Smooth muscle cell (in vitro differentiated cells): ENCODE measurements at regions not wholly inside any gene's neighbourhood (a gene's known extent, or its start where the extent isn't known, plus 50 kb on each side); places are given as distances from the start of the nearest gene placed in this dataset.

Source experiments
- DNase-seq: peaks from one replicate; lab custom pipeline; 2025; ENCODE audit not compliant: unreplicated experiment; lab: John Stamatoyannopoulos, UW
- H2AFZ ChIP-seq: fragments of 200-600 bp; sonication (generic); 2 replicates; pipeline ENCODE4 v1.6.0; 2016; ENCODE audit warnings: antibody characterized with exemption, low read depth, mild to moderate bottlenecking
- H3F3A ChIP-seq: fragments of 200-600 bp; sonication (generic); 2 replicates; pipeline ENCODE4 v1.6.0; 2017; ENCODE audit warnings: antibody characterized with exemption, low read depth
- H3K27ac ChIP-seq: fragments of 200-600 bp; sonication (generic); 2 replicates; pipeline ENCODE4 v1.5.1; 2016; ENCODE audit warnings: low read depth, mild to moderate bottlenecking
- H3K27me3 ChIP-seq: fragments of 200-600 bp; sonication (generic); 2 replicates; pipeline ENCODE4 v1.6.1; 2016; ENCODE audit warnings: low read depth, mild to moderate bottlenecking
- H3K36me3 ChIP-seq: fragments of 200-600 bp; sonication (generic); 2 replicates; pipeline ENCODE4 v1.5.1; 2016; ENCODE audit warnings: low read depth
- H3K4me1 ChIP-seq: fragments of 200-600 bp; sonication (generic); 2 replicates; pipeline ENCODE4 v1.5.1; 2016; ENCODE audit warnings: low read depth
- H3K4me2 ChIP-seq: fragments of 200-600 bp; sonication (generic); 2 replicates; pipeline ENCODE4 v1.6.0; 2016; ENCODE audit warnings: mild to moderate bottlenecking
- H3K4me3 ChIP-seq: fragments of 200-600 bp; sonication (generic); 2 replicates; pipeline ENCODE4 v1.5.1; 2016; ENCODE audit warnings: mild to moderate bottlenecking
- H3K79me2 ChIP-seq: fragments of 200-600 bp; sonication (generic); 2 replicates; pipeline ENCODE4 v1.6.0; 2016; ENCODE audit warnings: low read depth, mild to moderate bottlenecking
- H3K9ac ChIP-seq: fragments of 200-600 bp; sonication (generic); 2 replicates; pipeline ENCODE4 v1.6.0; 2016; ENCODE audit warnings: low read depth
- H3K9me3 ChIP-seq: fragments of 200-600 bp; sonication (generic); replicated peaks from 2 replicates; pipeline ENCODE4 v1.5.1; 2016; ENCODE audit warnings: low read depth
- H4K20me1 ChIP-seq: fragments of 200-600 bp; sonication (generic); 2 replicates; pipeline ENCODE4 v1.6.0; 2016; ENCODE audit warnings: low read depth
- WGBS: methylation state at CpG from one replicate; pipeline ENCODE4 v1.1.7; 2016; ENCODE audit warnings: low lambda C conversion rate; 5-methylcytosine and 5-hydroxymethylcytosine counted together
- TF ChIP-seq, protein P1 (sequence below): fragments of 200-600 bp; sonication (generic); IDR thresholded peaks from 2 replicates; pipeline ENCODE4 v1.5.1; 2017; ENCODE audit warnings: borderline replicate concordance, mild to moderate bottlenecking, antibody characterized with exemption; ENCODE audit not compliant: insufficient read depth, poor library complexity, severe bottlenecking

DNA sequence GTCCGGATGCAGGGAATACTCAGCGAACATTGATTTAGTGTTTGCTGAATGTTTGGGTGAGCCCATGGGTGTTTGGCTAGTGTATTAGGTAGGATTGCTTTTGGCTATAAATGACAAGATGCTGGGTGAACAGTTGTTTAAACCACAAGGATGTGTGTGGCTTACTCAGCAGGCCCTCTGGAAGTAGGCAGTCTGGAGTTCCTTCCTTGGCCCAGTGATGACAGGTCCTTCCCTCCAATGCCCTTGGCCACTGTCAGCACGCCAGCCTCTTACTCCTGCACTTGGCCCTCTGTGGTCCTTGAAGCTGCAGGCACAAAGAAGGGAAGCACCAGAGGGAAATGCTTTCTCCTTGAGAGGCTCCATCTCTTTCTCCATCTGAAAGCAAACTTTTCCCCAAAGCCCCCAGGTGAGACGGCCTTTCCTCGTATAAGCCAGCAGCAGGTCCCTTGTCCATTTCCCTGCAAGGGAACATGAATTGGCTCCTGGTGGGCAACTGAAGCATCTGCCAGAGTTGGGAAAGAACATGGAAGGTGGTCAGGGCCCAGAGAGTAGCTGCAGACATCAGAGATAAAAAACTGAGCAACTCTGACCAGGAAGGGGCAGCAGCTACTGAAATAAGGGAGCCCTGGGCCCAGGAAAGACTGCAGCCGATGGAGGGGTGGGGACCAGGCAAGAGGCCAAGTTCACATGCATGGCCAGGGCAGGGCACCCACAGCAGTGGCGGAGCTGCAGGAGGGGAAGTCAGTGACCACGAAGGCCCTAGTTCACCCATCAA lies 105.0 kb downstream of the TPRA1 start:
- Histone ChIP-seq H3F3A (peaks cover 8% of the 10 kb centered on the region), H3K79me2 (no peaks in the 10 kb centered on the region), H3K36me3 (no peaks in the 10 kb centered on the region), H4K20me1 (no peaks in the 10 kb centered on the region), H3K9ac (no peak overlapping the region), H3K4me3 (no peak overlapping the region), H3K9me3 (no peaks in the 10 kb centered on the region), H3K4me1 (peaks cover 10% of the 10 kb centered on the region), H3K27ac (peak overlapping the region; percentile 98), H2AFZ (no peak overlapping the region), H3K27me3 (no peaks in the 10 kb centered on the region), H3K4me2 (peak overlapping the region; percentile 26)
- TF ChIP-seq, protein P1, sequence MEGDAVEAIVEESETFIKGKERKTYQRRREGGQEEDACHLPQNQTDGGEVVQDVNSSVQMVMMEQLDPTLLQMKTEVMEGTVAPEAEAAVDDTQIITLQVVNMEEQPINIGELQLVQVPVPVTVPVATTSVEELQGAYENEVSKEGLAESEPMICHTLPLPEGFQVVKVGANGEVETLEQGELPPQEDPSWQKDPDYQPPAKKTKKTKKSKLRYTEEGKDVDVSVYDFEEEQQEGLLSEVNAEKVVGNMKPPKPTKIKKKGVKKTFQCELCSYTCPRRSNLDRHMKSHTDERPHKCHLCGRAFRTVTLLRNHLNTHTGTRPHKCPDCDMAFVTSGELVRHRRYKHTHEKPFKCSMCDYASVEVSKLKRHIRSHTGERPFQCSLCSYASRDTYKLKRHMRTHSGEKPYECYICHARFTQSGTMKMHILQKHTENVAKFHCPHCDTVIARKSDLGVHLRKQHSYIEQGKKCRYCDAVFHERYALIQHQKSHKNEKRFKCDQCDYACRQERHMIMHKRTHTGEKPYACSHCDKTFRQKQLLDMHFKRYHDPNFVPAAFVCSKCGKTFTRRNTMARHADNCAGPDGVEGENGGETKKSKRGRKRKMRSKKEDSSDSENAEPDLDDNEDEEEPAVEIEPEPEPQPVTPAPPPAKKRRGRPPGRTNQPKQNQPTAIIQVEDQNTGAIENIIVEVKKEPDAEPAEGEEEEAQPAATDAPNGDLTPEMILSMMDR, result no peak
- no peak for DNase-seq
- 77% methylated on average over 8 of the region's 8 CpGs for WGBS

DNA sequence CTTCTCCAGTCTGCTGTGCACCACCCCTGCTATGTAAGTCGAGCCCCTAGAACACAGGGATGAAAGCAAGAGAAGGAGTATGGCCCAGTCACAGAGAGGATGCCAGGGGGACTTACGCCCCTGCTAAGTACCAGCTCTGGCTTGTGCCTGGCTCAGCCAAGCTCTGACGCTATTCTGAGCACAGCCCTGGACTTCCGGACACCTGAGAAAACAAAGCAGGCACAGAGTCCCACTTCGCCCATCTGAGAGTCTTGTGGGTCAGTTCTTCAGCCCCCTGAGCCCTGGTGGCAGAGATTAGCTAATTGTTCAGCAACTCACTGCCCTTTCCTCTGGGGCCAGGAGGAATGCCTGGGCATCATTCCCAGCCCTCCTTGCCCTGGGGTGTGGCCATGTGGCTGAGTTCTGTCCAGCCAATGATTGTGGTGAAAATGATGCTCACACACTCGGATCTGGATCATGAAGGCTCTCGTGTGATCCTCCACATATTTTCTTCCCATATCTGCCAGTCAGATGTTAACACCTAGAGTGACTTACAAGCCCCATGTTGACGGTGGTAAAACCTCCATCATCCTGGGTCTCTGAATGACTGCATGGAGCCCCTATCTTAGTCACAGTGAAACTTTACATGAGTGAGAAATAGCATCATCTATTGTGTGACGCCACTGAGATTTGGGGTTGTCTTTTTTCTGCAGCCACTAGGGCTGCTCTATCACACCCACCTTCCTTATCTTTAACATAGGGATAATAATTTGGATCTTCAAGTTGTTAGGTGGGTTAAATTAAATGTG lies 105.7 kb downstream of the TPRA1 start:
- Histone ChIP-seq H3K27me3 (no peaks in the 10 kb centered on the region), H3K9me3 (no peaks in the 10 kb centered on the region), H3K9ac (peak overlapping the region; percentile 63), H3F3A (peaks cover 8% of the 10 kb centered on the region), H3K4me3 (no peak overlapping the region), H2AFZ (no peak overlapping the region), H3K4me2 (peak overlapping the region; percentile 40), H3K27ac (peak overlapping the region; percentile 98), H3K79me2 (no peaks in the 10 kb centered on the region), H3K4me1 (peaks cover 10% of the 10 kb centered on the region), H3K36me3 (no peaks in the 10 kb centered on the region), H4K20me1 (no peaks in the 10 kb centered on the region)
- no peak for DNase-seq
- 75% methylated on average over 9 of the region's 9 CpGs for WGBS
- TF ChIP-seq, protein P1, result no peak

DNA sequence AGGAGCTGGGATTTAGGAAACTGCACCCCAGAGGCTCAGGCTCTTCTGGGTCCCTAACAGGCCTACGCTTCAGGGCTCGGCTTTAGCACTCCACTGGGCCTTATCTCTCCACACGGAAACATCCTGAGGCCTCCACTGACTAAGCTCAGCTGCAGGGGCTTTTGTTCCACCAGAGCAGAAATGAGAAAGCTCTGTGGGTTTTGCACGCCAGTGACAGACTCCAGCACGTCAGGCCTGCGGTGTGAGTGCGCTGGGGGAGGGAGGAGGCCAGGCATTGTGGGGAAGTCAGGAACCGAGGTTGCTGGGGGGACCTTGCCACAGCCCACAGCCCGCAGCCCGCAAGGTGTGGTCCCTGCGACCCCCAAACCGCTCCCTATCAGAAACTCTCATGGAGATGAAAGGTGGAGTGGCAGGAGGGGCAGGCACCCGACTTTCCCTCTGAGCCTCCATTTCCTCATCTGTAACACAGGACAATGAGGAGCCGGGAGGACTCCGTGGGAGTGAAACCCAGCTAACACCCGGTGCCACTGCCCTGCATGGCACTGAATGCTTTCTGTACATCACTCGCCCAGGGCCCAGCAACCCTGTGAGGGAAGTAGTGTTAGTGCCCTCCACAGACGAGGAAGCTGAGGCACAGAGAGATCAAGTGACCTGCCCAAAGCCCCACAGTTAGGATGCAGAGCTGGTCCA lies 106.5 kb downstream of the TPRA1 start:
- Histone ChIP-seq H3K27me3 (no peaks in the 10 kb centered on the region), H3K4me1 (peaks cover 10% of the 10 kb centered on the region), H3K9ac (peak overlapping the region; percentile 86), H2AFZ (no peak overlapping the region), H3K4me3 (no peak overlapping the region), H3K9me3 (no peaks in the 10 kb centered on the region), H3F3A (peaks cover 8% of the 10 kb centered on the region), H3K36me3 (no peaks in the 10 kb centered on the region), H3K4me2 (peak overlapping the region; percentile 52), H3K27ac (peak overlapping the region; percentile 98), H4K20me1 (no peaks in the 10 kb centered on the region), H3K79me2 (no peaks in the 10 kb centered on the region)
- DNase-seq, result peak; percentile 22
- TF ChIP-seq, protein P1, result no peak
- WGBS, result 53% methylated on average over 17 of the region's 18 CpGs
